DMS 273 (cell line): ENCODE measurements at regions not wholly inside any gene's neighbourhood (a gene's known extent, or its start where the extent isn't known, plus 50 kb on each side); places are given as distances from the start of the nearest gene placed in this dataset.
"Not testable (repeated sequence)": the region's sequence is repeated elsewhere in the genome, so short reads cannot be mapped to it uniquely, and the experiment has no call there.

Experiments used
- DNase-seq: peaks from one replicate; lab custom pipeline; 2025; ENCODE audit not compliant: unreplicated experiment; lab: John Stamatoyannopoulos, UW

GRCh38 chr13:19123502-19123901 is 58.1 kb downstream of the TUBA3C start:
- no peak for DNase-seq

- no peak for DNase-seq
These were observed 63.5 kb downstream of the TUBA3C start for GRCh38 chr13:19117913-19118739.

- DNase-seq, result not testable (repeated sequence)
These were observed 72.4 kb downstream of the TUBA3C start for GRCh38 chr13:19109225-19109624.

- DNase-seq, result no peak
These were observed 78.5 kb downstream of the TUBA3C start for GRCh38 chr13:19103140-19103539.

- DNase-seq, result no peak
These were observed 88.3 kb downstream of the TUBA3C start for GRCh38 chr13:19093369-19093768.

GRCh38 chr13:19090495-19090894 is 91.1 kb downstream of the TUBA3C start:
- DNase-seq, result no peak

- peak; percentile 33 for DNase-seq
These were observed 92.3 kb downstream of the TUBA3C start for GRCh38 chr13:19089315-19089714.

- no peak for DNase-seq
These were observed 93.2 kb downstream of the TUBA3C start for GRCh38 chr13:19088416-19088815.

GRCh38 chr13:19085876-19086275 is 95.7 kb downstream of the TUBA3C start:
- no peak for DNase-seq

- DNase-seq, result no peak
These were observed 96.4 kb downstream of the TUBA3C start for GRCh38 chr13:19085258-19085657.

GRCh38 chr13:19083340-19083739 is 98.3 kb downstream of the TUBA3C start:
- no peak for DNase-seq

GRCh38 chr13:19075418-19075817 is 106.2 kb downstream of the TUBA3C start:
- no peak for DNase-seq

- no peak for DNase-seq
These were observed 107.1 kb downstream of the TUBA3C start for GRCh38 chr13:19074519-19074918.

- DNase-seq, result not testable (repeated sequence)
These were observed 107.5 kb downstream of the TUBA3C start for GRCh38 chr13:19074106-19074505.

GRCh38 chr13:19072956-19073706 is 108.5 kb downstream of the TUBA3C start:
- not testable (repeated sequence) for DNase-seq

GRCh38 chr13:19072543-19072942 is 109.1 kb downstream of the TUBA3C start:
- no peak for DNase-seq

- no peak for DNase-seq
These were observed 110.3 kb downstream of the TUBA3C start for GRCh38 chr13:19071161-19071936.

- DNase-seq, result no peak
These were observed 111.3 kb downstream of the TUBA3C start for GRCh38 chr13:19070398-19070735.

GRCh38 chr13:19069684-19070397 is 111.8 kb downstream of the TUBA3C start:
- no peak for DNase-seq

GRCh38 chr13:19068691-19069090 is 112.9 kb downstream of the TUBA3C start:
- DNase-seq, result no peak

- no peak for DNase-seq
These were observed 113.9 kb downstream of the TUBA3C start for GRCh38 chr13:19067767-19068166.
